ENCODE measurements at regions not wholly inside any gene's neighbourhood (a gene's known extent, or its start where the extent isn't known, plus 50 kb on each side); places are given as distances from the start of the nearest gene placed in this dataset.

- Mint-ChIP-seq H3K27me3 (no peaks in the 10 kb centered on the region), H3K4me1 (ENCODE audit: low read depth) (peaks cover 20% of the 10 kb centered on the region), H3K36me3 (ENCODE audit: low read depth) (no peaks in the 10 kb centered on the region), H3K9me3 (peaks cover 2% of the 10 kb centered on the region), H3K4me3 (no peak overlapping the region), H3K27ac (no peak overlapping the region)
- intact Hi-C loops (cut with micrococcal nuclease): loop anchor here (10.0 kb wide), 1 partner anchor 69 kb away; no protein-coding TSS in a partner anchor
- ChIA-PET CTCF (no interaction called here), POLR2A (no interaction called here)
- peak; percentile 22 for DNase-seq
- TF ChIP-seq CTCF (IDR thresholded peaks at IDR 0.05): no peak
- peak; percentile 51 for ATAC-seq
Measured at GRCh38 chr1:194225821-194226220, 1039.4 kb upstream of the B3GALT2 start.

DNA sequence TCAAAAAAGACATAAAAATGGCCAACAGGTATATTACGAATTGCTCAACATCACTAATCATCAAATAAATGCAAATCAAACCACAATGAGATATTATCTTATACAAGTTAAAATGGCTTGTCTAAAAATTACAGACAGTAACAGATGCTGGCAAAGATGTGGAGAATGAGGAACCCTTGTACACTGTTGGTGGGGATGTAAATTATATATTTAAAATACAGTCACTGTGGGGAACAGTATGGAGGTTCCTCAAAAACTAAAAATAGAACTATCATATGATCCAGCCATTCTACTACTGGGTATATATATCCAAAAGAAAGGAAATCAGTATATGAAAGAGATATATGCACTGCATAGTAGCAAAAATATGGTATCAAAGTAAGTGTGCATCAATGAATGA is 1037.2 kb upstream of the B3GALT2 start:
- intact Hi-C loops (cut with micrococcal nuclease): loop anchor here (10.0 kb wide), 1 partner anchor 71 kb away; no protein-coding TSS in a partner anchor
- DNase-seq (no peak), ATAC-seq (no peak)
- ChIA-PET CTCF (no interaction called here), POLR2A (no interaction called here)
- no peak for TF ChIP-seq CTCF (IDR thresholded peaks at IDR 0.05)
- no peaks in the 10 kb centered on the region for H3K36me3 Mint-ChIP-seq (ENCODE audit: low read depth)
- no peak overlapping the region for H3K27ac Mint-ChIP-seq
- H3K4me3 Mint-ChIP-seq: no peak overlapping the region
- H3K27me3 Mint-ChIP-seq: no peaks in the 10 kb centered on the region
- peaks cover 2% of the 10 kb centered on the region for H3K9me3 Mint-ChIP-seq
- H3K4me1 Mint-ChIP-seq (ENCODE audit: low read depth): peaks cover 20% of the 10 kb centered on the region

- ChIA-PET CTCF (interaction anchor here (1.6 kb wide), 1 partner anchor 59 kb away, joined by 3 read pairs; no protein-coding TSS in a partner anchor), POLR2A (no interaction called here)
- intact Hi-C loops (cut with micrococcal nuclease): no loop called here
- Mint-ChIP-seq H3K36me3 (ENCODE audit: low read depth) (no peaks in the 10 kb centered on the region), H3K9me3 (no peaks in the 10 kb centered on the region), H3K4me1 (ENCODE audit: low read depth) (no peaks in the 10 kb centered on the region), H3K27me3 (no peaks in the 10 kb centered on the region), H3K27ac (no peak overlapping the region), H3K4me3 (no peak overlapping the region)
- DNase-seq (no peak), ATAC-seq (no peak)
- no peak for TF ChIP-seq CTCF (IDR thresholded peaks at IDR 0.05)
Measured at GRCh38 chr1:194215448-194215847, 1029.0 kb upstream of the B3GALT2 start.

DNA sequence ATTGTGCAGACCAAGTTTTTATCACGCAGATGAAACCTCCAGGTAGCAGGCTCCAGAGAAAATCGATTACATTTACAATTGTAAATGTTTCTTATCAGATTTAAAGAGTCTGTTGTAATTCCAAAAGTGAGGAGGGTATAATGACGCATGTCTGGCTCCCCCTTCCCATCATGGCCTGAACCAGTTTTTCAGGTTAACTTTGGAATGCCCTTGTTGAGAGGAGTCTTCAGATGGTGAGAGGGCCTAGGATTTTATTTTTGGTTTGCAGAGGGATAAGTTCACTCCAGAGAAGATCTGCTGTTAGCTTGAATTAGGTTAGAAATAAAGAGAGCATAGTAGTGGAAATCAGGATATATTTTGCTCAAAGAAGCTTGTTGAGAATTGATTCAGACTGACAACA is 1028.3 kb upstream of the B3GALT2 start:
- CTCF ChIA-PET: no interaction called here
- H3K4me1 Mint-ChIP-seq (ENCODE audit: low read depth): no peaks in the 10 kb centered on the region
- TF ChIP-seq CTCF (IDR thresholded peaks at IDR 0.05): no peak
- no peak overlapping the region for H3K4me3 Mint-ChIP-seq
- H3K27me3 Mint-ChIP-seq: no peaks in the 10 kb centered on the region
- no peak overlapping the region for H3K27ac Mint-ChIP-seq
- intact Hi-C loops (cut with micrococcal nuclease): no loop called here
- DNase-seq (no peak), ATAC-seq (no peak)
- H3K36me3 Mint-ChIP-seq (ENCODE audit: low read depth): no peaks in the 10 kb centered on the region
- POLR2A ChIA-PET: no interaction called here
- no peaks in the 10 kb centered on the region for H3K9me3 Mint-ChIP-seq

GRCh38 chr1:194209920-194210319 is 1023.5 kb upstream of the B3GALT2 start:
- H3K9me3 Mint-ChIP-seq: no peaks in the 10 kb centered on the region
- CTCF ChIA-PET: no interaction called here
- POLR2A ChIA-PET: no interaction called here
- peaks cover 2% of the 10 kb centered on the region for H3K36me3 Mint-ChIP-seq (ENCODE audit: low read depth)
- no peaks in the 10 kb centered on the region for H3K4me1 Mint-ChIP-seq (ENCODE audit: low read depth)
- H3K4me3 Mint-ChIP-seq: no peak overlapping the region
- DNase-seq: no peak
- no peak for ATAC-seq
- H3K27me3 Mint-ChIP-seq: no peaks in the 10 kb centered on the region
- H3K27ac Mint-ChIP-seq: no peak overlapping the region
- no peak for TF ChIP-seq CTCF (IDR thresholded peaks at IDR 0.05)
- intact Hi-C loops (cut with micrococcal nuclease): no loop called here
